Left cardiac atrium (tissue), 4 donors: ENCODE measurements at regions not wholly inside any gene's neighbourhood (a gene's known extent, or its start where the extent isn't known, plus 50 kb on each side); places are given as distances from the start of the nearest gene placed in this dataset.

Experiments
- ATAC-seq, 2 donors: fragments of 200-7000 bp; cut with Tn5 transposase; one replicate each; pipeline ENCODE4 v1.9.1; 2020; ENCODE audit warnings: mild to moderate bottlenecking in 2 of 2, moderate library complexity in 2 of 2
- DNase-seq: peaks from one replicate; pipeline ENCODE4 v3.0.0-alpha.2; 2020
- intact Hi-C, 2 donors: fragments of 100-400 bp; cut with DNase I; formaldehyde crosslinking; loops; one replicate each; pipeline versions ENCODE4 v1.14.1 to v1.15.1; 2022 to 2023
- donor health status: DM: no; HTN: yes; CAD: no.
- donor health status: DM: no; HTN: yes; CAD: no; lungs with severe emphysema.
- donor health status: DM: yes; HTN: yes; CAD: no.
- donor health status: Dilated cardiomyopathy.

DNA sequence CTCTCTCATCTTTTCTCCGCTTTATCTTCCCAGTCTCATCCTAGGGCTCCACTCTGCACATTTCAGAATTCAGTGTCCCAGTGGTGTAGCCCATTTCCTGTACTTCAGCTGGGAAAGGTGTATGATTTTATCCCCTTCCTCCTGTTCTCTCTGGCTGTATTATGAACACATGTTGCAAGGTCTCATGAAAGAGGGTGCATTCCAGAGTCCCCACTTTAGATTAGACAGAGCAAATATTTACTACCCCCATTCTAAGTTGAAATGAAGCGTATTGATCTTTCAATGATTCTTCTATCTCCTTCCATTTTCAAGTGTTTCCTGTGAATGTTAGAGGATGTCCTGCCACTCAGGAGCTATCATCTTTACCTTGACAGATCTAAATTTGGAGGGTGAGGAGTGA, 123.2 kb downstream of the WIF1 start:
- DNase-seq = no peak
- no peak for ATAC-seq
- intact Hi-C loops = no loop called here

GRCh38 chr12:64998371-64999147, 122.5 kb downstream of the WIF1 start:
- intact Hi-C loops = no loop called here
- ATAC-seq (peak in 1 of 2 donors; percentile 36), DNase-seq (no peak)

GRCh38 chr12:64999148-64999425, 122.0 kb downstream of the WIF1 start:
- ATAC-seq = no peak
- intact Hi-C loops = no loop called here
- no peak for DNase-seq
